KOPT-K1 (cell line): ENCODE measurements at regions not wholly inside any gene's neighbourhood (a gene's known extent, or its start where the extent isn't known, plus 50 kb on each side); places are given as distances from the start of the nearest gene placed in this dataset.

Experiments
- H3K27ac ChIP-seq: fragments of 200-600 bp; sonication (generic); 2 replicates; pipeline ENCODE4 v1.5.1; 2016; ENCODE audit warnings: antibody characterized with exemption, mild to moderate bottlenecking, low read depth, low read length; ENCODE audit not compliant: poor library complexity, severe bottlenecking
- H3K36me3 ChIP-seq: fragments of 200-600 bp; sonication (generic); 2 replicates; pipeline ENCODE4 v1.5.1; 2017; ENCODE audit warnings: antibody characterized with exemption, mild to moderate bottlenecking, low read length, moderate library complexity; ENCODE audit not compliant: insufficient read depth
- H3K9me3 ChIP-seq: fragments of 200-600 bp; sonication (generic); 2 replicates; pipeline ENCODE4 v1.5.1; 2017; ENCODE audit warnings: antibody characterized with exemption, low read length, mild to moderate bottlenecking; ENCODE audit not compliant: insufficient read depth, poor library complexity, severe bottlenecking

GRCh38 chr2:133817680-133818566 is 249.7 kb upstream of the NCKAP5 start:
- H3K9me3 ChIP-seq: no peaks in the 10 kb centered on the region
- H3K27ac ChIP-seq: no peak overlapping the region
- H3K36me3 ChIP-seq: no peaks in the 10 kb centered on the region

- Histone ChIP-seq H3K9me3 (no peaks in the 10 kb centered on the region), H3K27ac (no peak overlapping the region), H3K36me3 (no peaks in the 10 kb centered on the region)
Observed at GRCh38 chr2:133818661-133819060, 250.4 kb upstream of the NCKAP5 start.

GRCh38 chr2:133819906-133820305 is 251.6 kb upstream of the NCKAP5 start:
- Histone ChIP-seq H3K9me3 (no peaks in the 10 kb centered on the region), H3K36me3 (no peaks in the 10 kb centered on the region), H3K27ac (no peak overlapping the region)

GRCh38 chr2:133821107-133821760 is 253.0 kb upstream of the NCKAP5 start:
- no peaks in the 10 kb centered on the region for H3K9me3 ChIP-seq
- H3K27ac ChIP-seq: no peak overlapping the region
- no peaks in the 10 kb centered on the region for H3K36me3 ChIP-seq

GRCh38 chr2:133822517-133823225 is 254.4 kb upstream of the NCKAP5 start:
- no peaks in the 10 kb centered on the region for H3K9me3 ChIP-seq
- no peaks in the 10 kb centered on the region for H3K36me3 ChIP-seq
- H3K27ac ChIP-seq: no peak overlapping the region

- Histone ChIP-seq H3K36me3 (no peaks in the 10 kb centered on the region), H3K9me3 (no peaks in the 10 kb centered on the region), H3K27ac (no peak overlapping the region)
Observed at GRCh38 chr2:133823226-133823550, 254.9 kb upstream of the NCKAP5 start.

- Histone ChIP-seq H3K9me3 (no peaks in the 10 kb centered on the region), H3K27ac (no peak overlapping the region), H3K36me3 (no peaks in the 10 kb centered on the region)
Observed at GRCh38 chr2:133824869-133825268, 256.6 kb upstream of the NCKAP5 start.

- Histone ChIP-seq H3K9me3 (no peaks in the 10 kb centered on the region), H3K27ac (no peak overlapping the region), H3K36me3 (no peaks in the 10 kb centered on the region)
Observed at GRCh38 chr2:133825778-133826177, 257.5 kb upstream of the NCKAP5 start.

GRCh38 chr2:133828913-133829312 is 260.6 kb upstream of the NCKAP5 start:
- Histone ChIP-seq H3K36me3 (no peaks in the 10 kb centered on the region), H3K9me3 (no peaks in the 10 kb centered on the region), H3K27ac (no peak overlapping the region)

GRCh38 chr2:133829450-133830020 is 261.3 kb upstream of the NCKAP5 start:
- Histone ChIP-seq H3K9me3 (no peaks in the 10 kb centered on the region), H3K36me3 (no peaks in the 10 kb centered on the region), H3K27ac (no peak overlapping the region)

- no peaks in the 10 kb centered on the region for H3K9me3 ChIP-seq
- H3K36me3 ChIP-seq: no peaks in the 10 kb centered on the region
- no peak overlapping the region for H3K27ac ChIP-seq
Observed at GRCh38 chr2:133833746-133834145, 265.5 kb upstream of the NCKAP5 start.

- Histone ChIP-seq H3K36me3 (no peaks in the 10 kb centered on the region), H3K27ac (no peak overlapping the region), H3K9me3 (no peaks in the 10 kb centered on the region)
Observed at GRCh38 chr2:133835821-133836619, 267.8 kb upstream of the NCKAP5 start.

- Histone ChIP-seq H3K36me3 (no peaks in the 10 kb centered on the region), H3K9me3 (no peaks in the 10 kb centered on the region), H3K27ac (no peak overlapping the region)
Observed at GRCh38 chr2:133836691-133837345, 268.6 kb upstream of the NCKAP5 start.

- Histone ChIP-seq H3K9me3 (no peaks in the 10 kb centered on the region), H3K27ac (no peak overlapping the region), H3K36me3 (no peaks in the 10 kb centered on the region)
Observed at GRCh38 chr2:133837441-133838094, 269.3 kb upstream of the NCKAP5 start.
